C4-2B (cell line): ENCODE measurements at regions not wholly inside any gene's neighbourhood (a gene's known extent, or its start where the extent isn't known, plus 50 kb on each side); places are given as distances from the start of the nearest gene placed in this dataset.

ENCODE experiments used
- ZFX ChIP-seq: fragments of 450-650 bp; IDR thresholded peaks from 2 replicates; pipeline ENCODE4 v1.6.1; 2017
- TF ChIP-seq, protein P1 (sequence below): fragments of 450-650 bp; conservative IDR thresholded peaks from 2 replicates; pipeline ENCODE4 v1.5.1; 2017; ENCODE audit warnings: mild to moderate bottlenecking

- TF ChIP-seq, protein P1, sequence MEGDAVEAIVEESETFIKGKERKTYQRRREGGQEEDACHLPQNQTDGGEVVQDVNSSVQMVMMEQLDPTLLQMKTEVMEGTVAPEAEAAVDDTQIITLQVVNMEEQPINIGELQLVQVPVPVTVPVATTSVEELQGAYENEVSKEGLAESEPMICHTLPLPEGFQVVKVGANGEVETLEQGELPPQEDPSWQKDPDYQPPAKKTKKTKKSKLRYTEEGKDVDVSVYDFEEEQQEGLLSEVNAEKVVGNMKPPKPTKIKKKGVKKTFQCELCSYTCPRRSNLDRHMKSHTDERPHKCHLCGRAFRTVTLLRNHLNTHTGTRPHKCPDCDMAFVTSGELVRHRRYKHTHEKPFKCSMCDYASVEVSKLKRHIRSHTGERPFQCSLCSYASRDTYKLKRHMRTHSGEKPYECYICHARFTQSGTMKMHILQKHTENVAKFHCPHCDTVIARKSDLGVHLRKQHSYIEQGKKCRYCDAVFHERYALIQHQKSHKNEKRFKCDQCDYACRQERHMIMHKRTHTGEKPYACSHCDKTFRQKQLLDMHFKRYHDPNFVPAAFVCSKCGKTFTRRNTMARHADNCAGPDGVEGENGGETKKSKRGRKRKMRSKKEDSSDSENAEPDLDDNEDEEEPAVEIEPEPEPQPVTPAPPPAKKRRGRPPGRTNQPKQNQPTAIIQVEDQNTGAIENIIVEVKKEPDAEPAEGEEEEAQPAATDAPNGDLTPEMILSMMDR = no peak
- TF ChIP-seq ZFX = no peak
Observed at GRCh38 chr2:215241791-215242305, 70.0 kb upstream of the ATIC start.
